Psoas muscle (tissue), 7 donors: ENCODE measurements at regions not wholly inside any gene's neighbourhood (a gene's known extent, or its start where the extent isn't known, plus 50 kb on each side); places are given as distances from the start of the nearest gene placed in this dataset.
A peak's percentile ranks its signal among the peaks of the same experiment; 100 is the strongest.

Experiments
- ATAC-seq, 4 donors: fragments of 200-7000 bp; cut with Tn5 transposase; one replicate each; pipeline ENCODE4 v1.9.1; 2020; ENCODE audit warnings: moderate library complexity in 3 of 4, mild to moderate bottlenecking in 2 of 4
- DNase-seq, 2 donors: peaks; one replicate each; pipeline ENCODE4 v3.0.0-alpha.2; 2020
- H3K27ac ChIP-seq: fragments of 200-600 bp; one replicate; pipeline ENCODE4 v1.8.0; 2022
- H3K27me3 ChIP-seq, 3 donors: fragments of 200-600 bp in 1 of 3; one replicate each; pipeline versions ENCODE4 v1.6.1 to v1.8.0; 2013 to 2022; ENCODE audit warnings: low read length in 2 of 3, mild to moderate bottlenecking in 2 of 3, moderate library complexity in 1 of 3; ENCODE audit not compliant: insufficient read depth in 3 of 3
- H3K36me3 ChIP-seq, 2 donors: fragments of 200-600 bp in 1 of 2; one replicate each; pipeline versions ENCODE4 v1.6.1 to v1.8.0; 2013 to 2022; ENCODE audit warnings: low read depth in 1 of 2, mild to moderate bottlenecking in 1 of 2, moderate library complexity in 1 of 2; ENCODE audit not compliant: insufficient read depth in 1 of 2
- H3K4me1 ChIP-seq: fragments of 200-600 bp; one replicate; pipeline ENCODE4 v1.8.0; 2022
- H3K4me3 ChIP-seq: fragments of 200-600 bp; one replicate; pipeline ENCODE4 v1.8.0; 2022; ENCODE audit warnings: mild to moderate bottlenecking
- H3K9me3 ChIP-seq: fragments of 200-600 bp; one replicate; pipeline ENCODE4 v1.8.0; 2022
- WGBS, 3 donors: extraction: QIAGEN DNeasy Blood & Tissue Kit; methylation state at CpG; one replicate each; pipeline versions ENCODE4 v1.1.6 to v1.1.7; 2013; 5-methylcytosine and 5-hydroxymethylcytosine counted together
- intact Hi-C, 2 donors: fragments of 100-400 bp; cut with DNase I; formaldehyde crosslinking; loops; one replicate each; pipeline versions ENCODE4 v1.11.0 to v1.14.2; 2022
- TF ChIP-seq, protein P1 (sequence below): fragments of 200-600 bp; IDR thresholded peaks from one replicate; pipeline ENCODE4 v1.8.0; 2022; ENCODE audit warnings: antibody characterized with exemption
- donor health status: healthy with polysubstance abuse.
- donor health status: DM: no; HTN: no; CAD: no; lungs with moderate emphysema.
- donor health status: Bipolar disorder and iron deficiency.
- donor health status: healthy.
- donor health status: DM: yes; HTN: yes; CAD: no.
- donor health status: DM: no; HTN: no; CAD: no.
- donor health status: DM: yes; HTN: yes; CAD: no.

DNA sequence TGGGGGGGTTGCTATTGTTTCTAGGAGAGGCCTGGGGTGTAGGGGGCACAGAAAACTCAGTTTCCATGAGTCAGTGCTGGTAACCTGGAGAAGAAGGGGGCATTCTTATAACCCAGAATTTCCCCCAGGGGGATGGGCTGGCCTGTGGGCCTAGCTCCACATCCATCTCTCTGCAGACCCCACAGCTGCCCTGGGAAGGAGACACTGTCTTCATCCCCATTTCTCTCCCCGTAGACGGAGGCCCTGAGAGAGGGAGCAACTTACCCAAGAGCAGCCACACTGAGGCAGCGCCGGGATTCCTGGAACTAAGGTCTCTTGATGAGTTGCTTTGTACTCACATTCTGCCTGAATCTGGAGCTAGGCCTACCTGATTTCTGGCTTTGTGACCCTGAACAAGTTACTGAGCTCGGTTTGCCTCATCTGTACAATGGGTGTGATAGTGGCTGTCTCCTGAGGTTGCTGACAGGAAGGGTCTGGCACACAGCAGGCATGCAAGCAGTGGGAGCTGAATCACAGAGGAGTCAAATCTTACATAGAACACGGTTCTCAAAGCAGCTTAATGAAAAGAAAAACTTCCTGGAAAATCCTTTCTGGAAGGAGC is 55.0 kb upstream of the LCTL start:
- Histone ChIP-seq H3K4me1 (peaks cover 7% of the 10 kb centered on the region), H3K4me3 (no peak overlapping the region), H3K9me3 (no peaks in the 10 kb centered on the region), H3K27ac (no peak overlapping the region), H3K27me3 (peaks cover 0 to 20% (median 6%) of the 10 kb centered on the region in 3 donors), H3K36me3 (no peaks in the 10 kb centered on the region)
- WGBS, 3 donors, result 91 to 92% (median 92%) methylated on average over 6 of the region's 6 CpGs
- ATAC-seq, result no peak
- intact Hi-C loops, result loop anchor here in 1 of 2 donors (5.0 kb wide), 1 partner anchor 66 kb away; no protein-coding TSS in a partner anchor
- DNase-seq, result no peak
- TF ChIP-seq, protein P1, sequence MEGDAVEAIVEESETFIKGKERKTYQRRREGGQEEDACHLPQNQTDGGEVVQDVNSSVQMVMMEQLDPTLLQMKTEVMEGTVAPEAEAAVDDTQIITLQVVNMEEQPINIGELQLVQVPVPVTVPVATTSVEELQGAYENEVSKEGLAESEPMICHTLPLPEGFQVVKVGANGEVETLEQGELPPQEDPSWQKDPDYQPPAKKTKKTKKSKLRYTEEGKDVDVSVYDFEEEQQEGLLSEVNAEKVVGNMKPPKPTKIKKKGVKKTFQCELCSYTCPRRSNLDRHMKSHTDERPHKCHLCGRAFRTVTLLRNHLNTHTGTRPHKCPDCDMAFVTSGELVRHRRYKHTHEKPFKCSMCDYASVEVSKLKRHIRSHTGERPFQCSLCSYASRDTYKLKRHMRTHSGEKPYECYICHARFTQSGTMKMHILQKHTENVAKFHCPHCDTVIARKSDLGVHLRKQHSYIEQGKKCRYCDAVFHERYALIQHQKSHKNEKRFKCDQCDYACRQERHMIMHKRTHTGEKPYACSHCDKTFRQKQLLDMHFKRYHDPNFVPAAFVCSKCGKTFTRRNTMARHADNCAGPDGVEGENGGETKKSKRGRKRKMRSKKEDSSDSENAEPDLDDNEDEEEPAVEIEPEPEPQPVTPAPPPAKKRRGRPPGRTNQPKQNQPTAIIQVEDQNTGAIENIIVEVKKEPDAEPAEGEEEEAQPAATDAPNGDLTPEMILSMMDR, result no peak

DNA sequence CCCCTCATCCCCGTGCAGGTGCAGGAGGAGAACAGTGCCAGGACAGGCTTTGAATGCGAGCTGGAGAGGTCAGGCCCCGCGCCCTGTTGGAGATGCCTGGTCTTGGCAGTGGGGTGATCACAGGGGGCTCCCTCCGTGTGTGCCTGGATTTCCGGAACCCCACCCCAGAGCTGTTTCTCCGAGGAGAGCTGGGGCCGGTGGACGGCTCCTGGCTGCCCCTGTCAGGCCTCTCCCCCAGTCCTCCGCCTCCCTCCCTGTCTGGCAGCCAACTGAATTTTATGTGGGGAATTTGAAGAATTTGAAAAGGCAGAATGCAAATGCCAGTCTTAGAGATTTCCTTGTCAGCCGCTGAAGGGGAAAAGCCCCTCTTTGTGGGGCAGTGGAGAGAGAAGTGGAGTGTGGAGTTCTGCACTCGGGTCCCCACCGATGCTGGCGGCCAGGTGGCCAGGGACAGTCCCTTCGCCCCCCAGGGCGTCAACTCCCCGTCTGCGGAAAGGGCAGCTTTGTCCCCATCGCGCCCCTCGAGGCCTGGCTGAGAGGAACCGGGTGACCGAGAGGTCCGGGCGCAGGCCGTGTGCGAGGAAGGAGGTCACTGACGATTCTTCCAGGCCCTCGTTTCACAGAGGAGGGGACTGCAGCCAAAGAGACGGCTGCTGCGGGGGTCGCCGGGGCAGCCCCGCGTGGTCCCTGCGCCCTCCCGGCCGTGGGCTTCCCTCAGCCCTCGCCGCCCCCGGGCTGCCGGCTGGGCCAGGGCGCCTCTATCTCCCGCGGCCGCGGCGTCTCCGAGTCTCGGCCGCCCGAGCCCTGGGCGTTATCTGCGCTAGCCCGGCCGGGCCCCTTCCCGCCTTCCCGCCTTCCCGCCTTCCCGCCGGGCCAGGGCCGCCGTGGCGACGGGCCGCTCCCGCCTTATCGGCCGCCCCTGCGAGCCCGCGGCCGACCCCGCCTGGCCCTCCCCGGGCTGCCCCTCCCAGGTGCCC is 56.0 kb upstream of the LCTL start:
- TF ChIP-seq, protein P1, result no peak
- H3K27me3 ChIP-seq, result peaks cover 0 to 20% (median 6%) of the 10 kb centered on the region in 3 donors
- H3K36me3 ChIP-seq, result no peaks in the 10 kb centered on the region
- H3K27ac ChIP-seq, result no peak overlapping the region
- DNase-seq, result no peak
- whole genome bisulfite sequencing, 3 donors, result 12 to 26% (median 22%) methylated on average over 44 to 75 of the region's 75 CpGs
- ATAC-seq, result no peak
- H3K4me1 ChIP-seq, result peaks cover 7% of the 10 kb centered on the region
- peak overlapping the region; percentile 55 for H3K4me3 ChIP-seq
- H3K9me3 ChIP-seq, result no peaks in the 10 kb centered on the region
- intact Hi-C loops, result loop anchor here in 1 of 2 donors (5.0 kb wide), 1 partner anchor 66 kb away; no protein-coding TSS in a partner anchor

DNA sequence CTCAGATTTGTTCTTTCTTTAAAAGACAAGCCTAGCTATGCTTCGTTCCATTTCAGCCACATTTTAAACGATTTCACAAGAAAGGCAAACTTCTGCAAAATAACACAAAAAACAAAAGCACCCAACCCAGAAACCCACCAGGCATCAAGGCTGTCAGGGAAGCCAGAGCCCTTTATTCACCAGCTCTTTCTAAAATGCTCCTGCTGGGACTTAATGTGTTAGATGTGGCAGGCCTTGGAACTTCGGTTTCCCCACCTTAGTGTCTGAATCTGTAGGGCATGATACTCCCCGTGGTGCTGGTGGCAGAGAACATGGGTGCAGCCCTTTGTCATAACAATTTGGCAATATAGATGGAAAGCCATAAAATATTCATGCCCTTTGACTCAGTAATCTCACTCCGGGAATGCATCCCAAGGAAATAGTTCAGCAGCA is 56.8 kb upstream of the LCTL start:
- DNase-seq (no peak), ATAC-seq (no peak)
- Histone ChIP-seq H3K4me1 (peaks cover 7% of the 10 kb centered on the region), H3K27me3 (peaks cover 0 to 20% (median 6%) of the 10 kb centered on the region in 3 donors), H3K9me3 (no peaks in the 10 kb centered on the region), H3K4me3 (peak overlapping the region; percentile 55), H3K27ac (no peak overlapping the region), H3K36me3 (no peaks in the 10 kb centered on the region)
- 53 to 57% (median 54%) methylated on average over 5 of the region's 5 CpGs for WGBS, 3 donors
- TF ChIP-seq, protein P1, result no peak
- intact Hi-C loops, result loop anchor here in 1 of 2 donors (5.0 kb wide), 1 partner anchor 65 kb away; no protein-coding TSS in a partner anchor

DNA sequence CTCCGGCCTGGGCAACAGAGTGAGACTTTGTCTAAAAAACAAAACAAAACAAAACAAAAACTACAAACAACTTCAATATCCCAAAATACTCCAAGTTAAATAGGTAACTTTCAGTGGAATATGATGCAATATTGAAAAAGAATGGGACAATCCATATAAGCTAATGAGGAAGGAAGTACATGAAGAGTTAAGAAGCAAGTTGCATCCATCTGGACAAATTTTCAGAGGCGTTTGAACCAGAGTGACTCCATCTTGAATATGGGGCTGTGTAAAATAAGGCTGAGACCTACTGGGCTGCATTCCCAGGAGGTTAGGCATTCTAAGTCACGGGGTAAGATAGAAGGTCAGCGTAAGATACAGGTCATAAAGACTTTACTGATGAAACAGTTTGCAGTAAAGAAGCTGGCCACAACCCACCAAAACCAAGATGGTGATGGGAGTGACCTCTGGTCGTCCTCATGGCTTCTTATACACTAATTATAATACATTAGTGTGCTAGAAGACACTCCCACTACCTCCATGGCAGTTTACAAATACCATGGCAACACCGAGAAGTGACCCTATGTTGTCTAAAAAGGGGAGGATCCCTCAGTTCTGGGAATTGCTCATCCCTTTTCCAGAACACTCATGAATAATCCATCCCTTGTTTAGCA is 58.1 kb upstream of the LCTL start:
- Histone ChIP-seq H3K4me3 (no peak overlapping the region), H3K4me1 (peaks cover 7% of the 10 kb centered on the region), H3K27ac (no peak overlapping the region), H3K9me3 (no peaks in the 10 kb centered on the region), H3K36me3 (no peaks in the 10 kb centered on the region), H3K27me3 (peaks cover 0 to 20% (median 6%) of the 10 kb centered on the region in 3 donors)
- no peak for ATAC-seq
- intact Hi-C loops, result loop anchor here in 1 of 2 donors (5.0 kb wide), 1 partner anchor 63 kb away; no protein-coding TSS in a partner anchor
- TF ChIP-seq, protein P1, result no peak
- DNase-seq, result no peak
- WGBS, 3 donors, result 59 to 82% (median 72%) methylated on average over 6 of the region's 6 CpGs
